ENCODE measurements at regions not wholly inside any gene's neighbourhood (a gene's known extent, or its start where the extent isn't known, plus 50 kb on each side); places are given as distances from the start of the nearest gene placed in this dataset.

DNA sequence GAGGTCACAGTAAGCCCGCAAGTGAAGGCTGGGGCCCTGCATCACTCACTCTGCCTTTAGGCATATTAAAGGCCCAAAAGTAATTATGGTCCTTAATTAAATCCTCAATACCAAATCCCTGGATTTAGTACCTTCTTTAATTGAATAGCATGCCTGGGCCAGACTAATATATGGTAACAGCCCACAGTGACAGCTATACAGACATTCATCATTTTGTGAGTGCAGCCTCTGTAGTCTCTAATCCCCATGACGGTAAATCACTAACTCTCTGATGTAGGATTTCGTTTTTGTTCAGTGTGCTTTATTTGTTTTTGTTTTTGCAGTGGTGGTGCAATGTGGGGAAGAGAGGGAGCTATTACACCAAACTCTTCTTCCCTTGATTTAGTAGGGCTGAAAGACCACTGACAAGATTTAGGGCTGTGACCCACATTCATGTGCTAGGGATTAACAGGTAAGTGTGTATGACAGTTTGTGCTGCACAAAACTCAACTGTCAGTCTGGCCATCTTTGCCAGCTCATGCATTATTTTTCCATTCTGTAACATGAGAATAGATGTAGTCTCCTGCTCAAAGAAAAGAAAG lies 60.6 kb upstream of the SLC39A8 start:
- TF ChIP-seq, protein P1, sequence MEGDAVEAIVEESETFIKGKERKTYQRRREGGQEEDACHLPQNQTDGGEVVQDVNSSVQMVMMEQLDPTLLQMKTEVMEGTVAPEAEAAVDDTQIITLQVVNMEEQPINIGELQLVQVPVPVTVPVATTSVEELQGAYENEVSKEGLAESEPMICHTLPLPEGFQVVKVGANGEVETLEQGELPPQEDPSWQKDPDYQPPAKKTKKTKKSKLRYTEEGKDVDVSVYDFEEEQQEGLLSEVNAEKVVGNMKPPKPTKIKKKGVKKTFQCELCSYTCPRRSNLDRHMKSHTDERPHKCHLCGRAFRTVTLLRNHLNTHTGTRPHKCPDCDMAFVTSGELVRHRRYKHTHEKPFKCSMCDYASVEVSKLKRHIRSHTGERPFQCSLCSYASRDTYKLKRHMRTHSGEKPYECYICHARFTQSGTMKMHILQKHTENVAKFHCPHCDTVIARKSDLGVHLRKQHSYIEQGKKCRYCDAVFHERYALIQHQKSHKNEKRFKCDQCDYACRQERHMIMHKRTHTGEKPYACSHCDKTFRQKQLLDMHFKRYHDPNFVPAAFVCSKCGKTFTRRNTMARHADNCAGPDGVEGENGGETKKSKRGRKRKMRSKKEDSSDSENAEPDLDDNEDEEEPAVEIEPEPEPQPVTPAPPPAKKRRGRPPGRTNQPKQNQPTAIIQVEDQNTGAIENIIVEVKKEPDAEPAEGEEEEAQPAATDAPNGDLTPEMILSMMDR (conservative IDR thresholded peaks at IDR 0.05): no peak
- TF ChIP-seq ZFX (IDR thresholded peaks at IDR 0.05): no peak
